SU-DHL-6 (cell line): ENCODE measurements at regions not wholly inside any gene's neighbourhood (a gene's known extent, or its start where the extent isn't known, plus 50 kb on each side); places are given as distances from the start of the nearest gene placed in this dataset.

Experiments used
- CTCF ChIP-seq: fragments of 200-600 bp; sonication (generic); IDR thresholded peaks from one replicate; pipeline ENCODE4 v1.5.1; 2017; ENCODE audit warnings: antibody characterized with exemption, mild to moderate bottlenecking, low read length, moderate library complexity; ENCODE audit not compliant: insufficient read depth, poor library complexity, severe bottlenecking
- EZH2phosphoT487 ChIP-seq: fragments of 200-600 bp; sonication (generic), shearing (Covaris generic); conservative IDR thresholded peaks from 2 replicates; pipeline ENCODE4 v1.6.1; 2018; ENCODE audit warnings: mild to moderate bottlenecking, antibody characterized with exemption, low read length, moderate library complexity, mixed read lengths

DNA sequence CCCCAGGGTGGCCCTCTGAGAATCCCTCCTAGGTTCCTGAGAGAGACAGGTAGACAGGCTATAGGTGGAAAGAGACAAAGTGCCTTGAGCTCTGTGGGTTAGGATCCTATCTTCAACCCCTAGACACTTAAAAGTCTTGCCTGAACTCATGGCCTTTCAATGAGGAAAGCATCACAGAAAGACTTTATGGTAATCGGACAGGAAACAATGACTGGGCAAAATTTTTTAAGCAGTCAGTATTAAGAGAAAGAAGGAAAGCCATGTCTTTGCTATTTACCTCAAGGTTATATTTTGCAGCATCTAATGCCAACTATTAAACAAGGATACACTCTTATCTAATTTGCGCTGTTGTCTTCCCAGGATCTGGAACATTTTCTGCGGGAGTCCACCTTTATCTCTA, 93.2 kb downstream of the PCSK1 start:
- TF ChIP-seq CTCF (no peak), EZH2phosphoT487 (no peak)
